LNCAP (cell line): ENCODE measurements at regions not wholly inside any gene's neighbourhood (a gene's known extent, or its start where the extent isn't known, plus 50 kb on each side); places are given as distances from the start of the nearest gene placed in this dataset.

ENCODE experiments used
- CTCF ChIP-seq: fragments of 450-650 bp; IDR thresholded peaks from 2 replicates; pipeline ENCODE4 v1.5.1; 2017; ENCODE audit warnings: mild to moderate bottlenecking

- TF ChIP-seq CTCF, result no peak
These were observed 439.8 kb upstream of the HNRNPA3 start for GRCh38 chr2:176772816-176773215.

GRCh38 chr2:176774766-176775451 lies 437.7 kb upstream of the HNRNPA3 start:
- TF ChIP-seq CTCF, result no peak

GRCh38 chr2:176777262-176777661 lies 435.3 kb upstream of the HNRNPA3 start:
- no peak for TF ChIP-seq CTCF

GRCh38 chr2:176779917-176780316 lies 432.7 kb upstream of the HNRNPA3 start:
- TF ChIP-seq CTCF, result no peak

- no peak for TF ChIP-seq CTCF
These were observed 432.2 kb upstream of the HNRNPA3 start for GRCh38 chr2:176780348-176780747.

GRCh38 chr2:176781570-176782217 lies 430.9 kb upstream of the HNRNPA3 start:
- TF ChIP-seq CTCF, result no peak

- no peak for TF ChIP-seq CTCF
These were observed 427.9 kb upstream of the HNRNPA3 start for GRCh38 chr2:176784633-176785200.
